BJ (cell line): ENCODE measurements at regions not wholly inside any gene's neighbourhood (a gene's known extent, or its start where the extent isn't known, plus 50 kb on each side); places are given as distances from the start of the nearest gene placed in this dataset.
A peak's percentile ranks its signal among the peaks of the same experiment; 100 is the strongest.
"Not testable (repeated sequence)": the region's sequence is repeated elsewhere in the genome, so short reads cannot be mapped to it uniquely, and the experiment has no call there.

ENCODE experiments used
- CTCF ChIA-PET: fragments of 350-600 bp; formaldehyde crosslinking; extraction: SDS; loops from one replicate; lab custom pipeline; 2021; ENCODE audit warnings: antibody characterized with exemption, inconsistent platforms; lab: Yijun Ruan, JAX
- POLR2A ChIA-PET: fragments of 300-600 bp; sonication (Branson Sonifier 250); formaldehyde crosslinking; extraction: SDS; loops from one replicate; lab custom pipeline; 2021; ENCODE audit warnings: antibody characterized with exemption; lab: Charles Lee
- DNase-seq: peaks from one replicate; pipeline ENCODE4 v3.0.0-alpha.2; 2011; ENCODE audit warnings: low read depth
- H3K27me3 ChIP-seq: 2 replicates; pipeline ENCODE4 v1.6.0; 2011; ENCODE audit warnings: low read length; ENCODE audit not compliant: control insufficient read depth, insufficient read depth
- H3K36me3 ChIP-seq: 2 replicates; pipeline ENCODE4 v1.5.1; 2011; ENCODE audit warnings: low read length; ENCODE audit not compliant: control insufficient read depth, insufficient read depth
- H3K4me3 ChIP-seq: 2 replicates; pipeline ENCODE4 v1.5.1; 2011; ENCODE audit warnings: low read depth, mild to moderate bottlenecking, control low read depth, low read length
- TF ChIP-seq, protein P1 (sequence below): IDR thresholded peaks from 2 replicates; pipeline ENCODE4 v1.5.1; 2011; ENCODE audit warnings: low read depth, mild to moderate bottlenecking, control low read depth, inconsistent platforms, low read length, moderate library complexity; ENCODE audit not compliant: insufficient read depth

DNA sequence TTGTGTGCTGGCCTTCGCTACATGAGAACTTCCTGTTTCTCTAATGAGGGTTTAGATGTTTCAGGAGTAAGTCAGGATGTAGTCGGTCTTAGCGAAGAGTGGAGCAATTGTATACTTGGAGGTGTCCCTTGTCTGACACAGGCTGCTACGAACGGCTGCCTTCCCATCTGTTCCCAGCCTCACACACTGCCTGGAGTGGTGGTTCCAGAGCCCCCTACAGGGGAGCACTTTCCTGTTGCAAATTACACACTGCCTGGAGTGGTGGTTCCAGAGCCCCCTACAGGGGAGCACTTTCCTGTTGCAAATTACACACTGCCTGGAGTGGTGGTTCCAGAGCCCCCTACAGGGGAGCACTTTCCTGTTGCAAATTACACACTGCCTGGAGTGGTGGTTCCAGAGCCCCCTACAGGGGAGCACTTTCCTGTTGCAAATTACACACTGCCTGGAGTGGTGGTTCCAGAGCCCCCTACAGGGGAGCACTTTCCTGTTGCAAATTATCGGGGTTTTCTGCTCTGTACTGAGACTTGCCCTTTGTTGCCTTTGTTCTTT lies 126.5 kb upstream of the L3MBTL4 start:
- DNase-seq, H3K36me3 ChIP-seq, H3K4me3 ChIP-seq, POLR2A ChIA-PET, H3K27me3 ChIP-seq: not testable (repeated sequence)
- TF ChIP-seq, protein P1, sequence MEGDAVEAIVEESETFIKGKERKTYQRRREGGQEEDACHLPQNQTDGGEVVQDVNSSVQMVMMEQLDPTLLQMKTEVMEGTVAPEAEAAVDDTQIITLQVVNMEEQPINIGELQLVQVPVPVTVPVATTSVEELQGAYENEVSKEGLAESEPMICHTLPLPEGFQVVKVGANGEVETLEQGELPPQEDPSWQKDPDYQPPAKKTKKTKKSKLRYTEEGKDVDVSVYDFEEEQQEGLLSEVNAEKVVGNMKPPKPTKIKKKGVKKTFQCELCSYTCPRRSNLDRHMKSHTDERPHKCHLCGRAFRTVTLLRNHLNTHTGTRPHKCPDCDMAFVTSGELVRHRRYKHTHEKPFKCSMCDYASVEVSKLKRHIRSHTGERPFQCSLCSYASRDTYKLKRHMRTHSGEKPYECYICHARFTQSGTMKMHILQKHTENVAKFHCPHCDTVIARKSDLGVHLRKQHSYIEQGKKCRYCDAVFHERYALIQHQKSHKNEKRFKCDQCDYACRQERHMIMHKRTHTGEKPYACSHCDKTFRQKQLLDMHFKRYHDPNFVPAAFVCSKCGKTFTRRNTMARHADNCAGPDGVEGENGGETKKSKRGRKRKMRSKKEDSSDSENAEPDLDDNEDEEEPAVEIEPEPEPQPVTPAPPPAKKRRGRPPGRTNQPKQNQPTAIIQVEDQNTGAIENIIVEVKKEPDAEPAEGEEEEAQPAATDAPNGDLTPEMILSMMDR, result 0 out of 2 replicates have a peak, but pooled peaks have one; percentile 16
- CTCF ChIA-PET, result interaction anchor here (0.7 to 9.7 kb wide), 5 partner anchors 11 to 345 kb away, joined by 3 to 146 read pairs (median 4); no protein-coding TSS in a partner anchor

DNA sequence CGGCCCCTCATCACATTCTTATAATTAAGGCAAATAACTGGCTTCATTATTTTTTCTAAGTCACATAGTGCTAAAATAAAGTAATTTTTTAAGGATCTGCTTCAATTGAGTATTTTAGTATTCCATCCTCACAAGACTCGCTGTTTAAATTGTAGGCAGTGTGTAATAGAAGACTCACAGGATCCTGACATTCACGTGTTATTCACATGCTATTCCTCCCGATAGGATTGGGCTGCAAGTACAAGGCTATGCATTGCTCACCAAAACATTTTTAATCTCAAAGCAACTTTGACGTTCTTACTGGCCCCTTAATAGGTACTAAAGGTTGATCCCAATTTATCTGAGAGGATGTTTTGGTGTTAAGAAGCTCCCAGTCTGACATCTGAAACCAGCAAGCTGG lies 127.6 kb upstream of the L3MBTL4 start:
- Histone ChIP-seq H3K4me3 (no peak overlapping the region), H3K27me3 (no peaks in the 10 kb centered on the region), H3K36me3 (no peaks in the 10 kb centered on the region)
- ChIA-PET POLR2A (interaction anchor here (0.5 kb wide), 1 partner anchor 215 kb away, joined by 3 read pairs; no protein-coding TSS in a partner anchor), CTCF (interaction anchor here (0.7 to 9.7 kb wide), 8 partner anchors 10 to 344 kb away, joined by 3 to 146 read pairs (median 6); no protein-coding TSS in a partner anchor)
- no peak for DNase-seq
- TF ChIP-seq, protein P1, result no peak

DNA sequence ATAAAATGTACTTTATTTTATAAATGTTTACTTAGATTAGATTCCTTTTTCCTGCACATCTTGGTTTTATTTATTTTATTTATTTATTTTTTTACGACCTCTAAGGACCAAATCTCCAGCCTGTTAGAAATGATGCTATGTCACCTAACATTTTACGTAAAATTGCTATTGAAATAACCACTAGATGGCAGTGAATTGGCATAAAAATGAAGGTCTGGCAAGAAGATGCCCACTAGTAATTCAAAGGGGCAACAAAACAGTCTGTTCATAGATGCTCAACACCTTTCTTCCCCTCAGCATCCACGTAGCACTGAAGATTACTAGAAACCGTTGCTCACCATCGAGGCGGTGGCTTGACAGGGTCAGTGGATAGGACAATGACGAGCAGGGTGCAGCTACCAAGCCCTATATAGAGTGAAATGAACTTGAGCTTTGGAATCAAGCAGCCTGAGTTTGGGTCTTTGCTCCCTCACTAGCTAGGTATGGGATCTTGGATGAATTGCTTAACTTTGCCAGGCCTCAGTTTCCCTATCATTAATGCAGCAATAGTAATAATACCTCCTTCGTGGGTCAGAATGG lies 128.7 kb upstream of the L3MBTL4 start:
- Histone ChIP-seq H3K4me3 (no peak overlapping the region), H3K36me3 (no peaks in the 10 kb centered on the region), H3K27me3 (no peaks in the 10 kb centered on the region)
- DNase-seq, result no peak
- TF ChIP-seq, protein P1, result peak; percentile 50; the same call in 1 of the 2 replicates
- ChIA-PET POLR2A (no interaction called here), CTCF (interaction anchor here (0.6 to 9.7 kb wide), 19 partner anchors 9 to 347 kb away, joined by 3 to 146 read pairs (median 6); no protein-coding TSS in a partner anchor)

DNA sequence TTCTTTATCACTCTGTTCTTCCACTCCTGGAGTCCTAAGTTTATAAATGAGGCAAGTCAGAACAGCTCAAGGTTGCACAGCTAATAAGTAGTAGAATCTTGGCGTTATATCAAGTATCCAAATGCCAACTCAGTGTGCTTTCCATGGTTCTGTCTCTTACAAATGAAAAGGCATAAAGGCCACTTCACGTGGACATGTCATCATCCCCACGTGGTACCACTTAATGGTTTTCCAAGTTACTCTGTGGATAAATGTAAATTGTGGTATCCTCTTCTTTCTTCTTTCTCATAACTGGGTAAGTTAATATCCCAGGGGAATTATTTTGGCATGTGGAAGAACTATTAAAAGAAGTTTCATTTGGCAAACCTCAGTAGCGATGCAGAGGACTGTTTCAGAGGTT lies 131.5 kb upstream of the L3MBTL4 start:
- ChIA-PET CTCF (interaction anchor here (0.6 to 5.7 kb wide), 3 partner anchors 8 to 631 kb away, joined by 3 to 28 read pairs (median 3); no protein-coding TSS in a partner anchor), POLR2A (no interaction called here)
- H3K27me3 ChIP-seq, result no peaks in the 10 kb centered on the region; the same call in 1 of the 2 replicates
- no peak overlapping the region for H3K4me3 ChIP-seq
- H3K36me3 ChIP-seq, result no peaks in the 10 kb centered on the region
- no peak for DNase-seq
- TF ChIP-seq, protein P1, result no peak

DNA sequence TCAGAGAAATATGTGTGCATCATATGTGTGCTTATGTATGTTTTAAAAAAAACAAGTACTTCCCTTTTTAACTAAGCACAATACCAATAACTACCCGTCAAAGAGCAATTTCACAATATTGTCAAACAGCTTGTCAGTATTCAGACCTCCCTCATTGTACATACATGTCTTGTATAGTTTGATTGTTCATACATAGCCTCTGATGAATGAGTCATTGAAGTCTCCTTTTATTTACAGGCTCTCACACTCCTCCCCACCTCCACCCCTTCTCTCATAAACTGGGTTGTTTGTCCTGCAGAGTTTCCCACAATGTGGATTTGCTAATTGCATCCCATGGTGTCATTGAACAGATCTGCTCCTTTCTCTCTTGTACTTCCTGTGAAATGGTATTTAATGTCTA lies 132.8 kb upstream of the L3MBTL4 start:
- DNase-seq, result no peak
- POLR2A ChIA-PET, result no interaction called here
- Histone ChIP-seq H3K4me3 (no peak overlapping the region), H3K27me3 (no peaks in the 10 kb centered on the region; the same call in 1 of the 2 replicates), H3K36me3 (no peaks in the 10 kb centered on the region)
- CTCF ChIA-PET, result interaction anchor here (1.4 to 5.7 kb wide), 2 partner anchors 115 to 339 kb away, joined by 4 to 28 read pairs; no protein-coding TSS in a partner anchor
- TF ChIP-seq, protein P1, result no peak
